ENCODE measurements at regions not wholly inside any gene's neighbourhood (a gene's known extent, or its start where the extent isn't known, plus 50 kb on each side); places are given as distances from the start of the nearest gene placed in this dataset.
"Not testable (repeated sequence)": the region's sequence is repeated elsewhere in the genome, so short reads cannot be mapped to it uniquely, and the experiment has no call there.

DNA sequence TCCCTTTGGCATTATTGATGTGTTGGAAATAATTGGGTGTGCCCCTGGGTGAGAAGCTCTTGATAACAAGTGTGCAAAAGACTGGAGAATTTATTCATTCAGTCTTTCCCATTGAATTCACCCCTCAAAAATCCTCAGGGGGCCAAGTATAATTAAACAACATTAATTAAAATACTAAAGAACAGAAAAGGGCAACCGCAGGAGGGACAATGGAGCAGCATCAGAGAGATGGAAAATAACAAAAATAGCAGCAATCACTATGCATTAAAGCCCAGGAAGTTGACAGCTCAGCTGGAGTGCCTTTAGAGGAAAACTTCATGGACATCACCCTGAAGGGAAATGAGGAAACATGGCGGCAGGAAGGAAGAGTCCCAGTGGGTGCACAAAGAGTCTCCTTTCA, 227.6 kb downstream of the MINAR1 start:
- DNase-seq (ENCODE audit: low spot score), result no peak

DNA sequence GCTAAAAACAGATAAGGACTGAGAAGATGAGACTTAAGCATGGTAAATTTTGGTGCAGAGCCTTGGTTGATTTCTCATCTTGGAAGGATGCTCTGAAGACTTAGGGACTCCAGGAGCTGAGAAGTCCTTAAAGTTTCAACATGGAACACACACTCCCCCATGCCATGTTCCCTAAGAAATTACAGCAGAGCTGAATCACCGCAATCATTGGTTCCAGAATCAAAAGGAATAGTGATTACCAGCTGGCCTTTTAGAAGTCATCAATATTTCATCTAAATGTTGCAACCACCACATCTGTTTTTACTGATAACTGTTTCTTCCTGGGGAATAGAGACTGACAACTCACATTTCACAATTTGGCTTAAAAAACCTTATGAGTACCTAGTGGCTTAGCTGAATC, 229.3 kb downstream of the MINAR1 start:
- DNase-seq (ENCODE audit: low spot score), result no peak

GRCh38 chr15:79673416-79674123, 223.2 kb downstream of the MTHFS start:
- DNase-seq (ENCODE audit: low spot score), result no peak

DNA sequence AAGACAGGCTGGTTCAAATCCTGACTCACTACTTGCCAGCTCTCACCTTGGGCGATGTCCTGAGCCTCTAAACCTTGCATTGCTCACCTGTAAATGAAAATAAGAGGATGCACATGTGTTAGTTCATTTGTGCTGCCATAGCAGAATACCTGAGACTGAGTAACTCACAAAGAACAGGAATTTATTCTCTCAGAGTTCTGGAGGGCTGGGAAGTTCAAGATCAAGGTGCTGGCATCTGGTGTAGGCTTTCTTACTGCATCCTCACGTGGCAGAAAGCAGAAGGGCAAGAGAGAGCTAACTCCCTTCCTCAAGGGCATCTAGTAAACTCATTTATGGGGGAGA, 222.7 kb downstream of the MTHFS start:
- no peak for DNase-seq (ENCODE audit: low spot score)

DNA sequence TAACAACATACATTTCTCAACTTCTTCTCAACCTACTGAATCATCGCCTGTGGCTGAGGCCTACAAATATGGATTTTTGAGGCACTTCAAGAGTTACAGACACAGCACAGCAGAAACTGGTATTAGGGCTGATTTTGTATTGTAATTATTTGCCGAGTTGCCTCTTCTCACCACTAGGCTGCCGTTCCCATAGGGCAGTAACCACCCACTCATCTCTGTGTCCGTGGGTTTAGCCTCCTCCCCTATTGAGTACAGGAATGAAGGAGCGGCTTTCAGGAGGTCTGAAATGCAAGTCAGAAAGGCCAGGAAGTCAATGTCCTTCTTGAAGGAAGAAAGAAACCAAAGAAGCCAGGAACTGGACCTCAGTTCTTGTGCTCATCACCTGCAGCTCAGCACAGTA, 220.8 kb downstream of the MTHFS start:
- no peak for DNase-seq (ENCODE audit: low spot score)

GRCh38 chr15:79676621-79677020, 220.2 kb downstream of the MTHFS start:
- DNase-seq (ENCODE audit: low spot score), result no peak

DNA sequence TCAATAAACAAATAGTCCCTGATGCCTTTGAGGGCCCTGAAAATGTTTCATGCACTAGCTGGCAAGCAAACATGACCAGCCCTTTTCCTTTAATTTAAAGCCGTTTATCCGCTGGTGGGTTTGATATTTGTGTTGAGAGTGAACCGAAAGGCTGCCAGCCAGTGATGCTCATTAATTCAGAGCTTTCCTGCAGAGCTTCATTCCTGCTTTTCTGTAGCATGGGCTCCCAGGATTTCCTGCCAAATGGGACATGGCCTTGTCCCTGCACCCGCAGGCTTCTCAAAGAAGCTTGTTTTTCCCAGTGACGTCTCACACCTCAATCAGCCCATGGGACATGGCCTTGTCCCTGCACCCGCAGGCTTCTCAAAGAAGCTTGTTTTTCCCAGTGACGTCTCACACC, 219.6 kb downstream of the MTHFS start:
- peak; percentile 3 for DNase-seq (ENCODE audit: low spot score)

GRCh38 chr15:79678032-79678701, 218.6 kb downstream of the MTHFS start:
- DNase-seq (ENCODE audit: low spot score), result no peak

DNA sequence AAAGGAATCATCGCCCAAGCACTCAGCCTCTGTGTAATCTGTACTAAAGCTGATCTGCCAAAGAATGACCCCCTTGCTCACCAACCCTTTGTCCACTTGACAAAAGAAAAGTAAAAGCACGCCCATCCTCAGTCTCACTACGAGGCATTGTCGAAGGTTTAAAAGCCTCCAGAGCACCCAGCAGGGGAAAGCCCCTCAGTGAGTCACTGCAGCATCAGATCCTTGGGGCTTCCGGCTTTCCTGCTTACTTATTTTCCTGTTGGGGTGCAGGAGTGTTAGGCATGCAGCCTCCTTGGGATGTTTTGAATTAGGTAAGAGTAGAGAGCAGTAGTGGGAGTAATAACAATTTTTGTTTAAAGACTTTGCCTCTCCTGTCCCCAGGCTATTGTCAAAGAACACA, 216.1 kb downstream of the MTHFS start:
- no peak for DNase-seq (ENCODE audit: low spot score)

DNA sequence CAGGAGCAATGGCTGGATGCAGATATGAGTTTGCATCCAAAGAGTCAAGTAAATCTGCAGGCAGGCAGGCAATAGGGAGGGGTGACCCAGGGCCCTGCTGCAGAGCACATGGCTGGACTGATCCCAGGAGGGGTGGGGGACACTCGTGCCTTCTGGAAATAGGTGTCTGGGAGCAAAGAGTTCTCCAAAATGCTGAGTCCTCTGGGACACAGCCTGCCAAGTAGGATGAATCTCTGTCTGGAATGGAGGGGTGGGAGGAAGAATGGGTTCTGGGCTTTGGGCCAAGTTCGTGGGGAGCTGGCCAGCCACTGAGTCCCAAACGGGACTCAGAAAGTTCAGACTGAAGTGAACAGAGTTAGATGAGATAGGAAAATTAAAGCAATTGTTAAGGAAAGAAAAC, 214.5 kb downstream of the MTHFS start:
- DNase-seq (ENCODE audit: low spot score), result peak; percentile 29

DNA sequence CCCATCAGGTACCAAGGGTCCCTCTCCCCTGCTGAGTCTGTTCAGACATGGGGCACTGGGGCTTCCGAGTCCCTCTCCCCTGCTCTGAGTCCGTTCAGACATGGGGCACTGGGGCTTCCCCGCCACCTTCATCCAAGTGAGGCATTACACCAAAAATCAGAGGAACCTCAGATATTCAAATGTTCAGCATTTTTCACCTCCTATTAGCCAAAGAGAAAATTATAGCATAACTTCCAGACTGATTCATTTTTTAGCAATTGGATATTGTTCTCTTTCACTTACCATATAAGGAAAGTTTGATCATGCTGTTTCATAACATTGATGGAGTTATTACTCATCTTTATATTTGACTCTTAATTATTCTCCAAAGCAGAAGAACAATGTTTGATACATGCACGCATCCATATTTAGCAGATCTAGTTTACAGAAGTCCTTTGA, 213.9 kb downstream of the MTHFS start:
- no peak for DNase-seq (ENCODE audit: low spot score)

DNA sequence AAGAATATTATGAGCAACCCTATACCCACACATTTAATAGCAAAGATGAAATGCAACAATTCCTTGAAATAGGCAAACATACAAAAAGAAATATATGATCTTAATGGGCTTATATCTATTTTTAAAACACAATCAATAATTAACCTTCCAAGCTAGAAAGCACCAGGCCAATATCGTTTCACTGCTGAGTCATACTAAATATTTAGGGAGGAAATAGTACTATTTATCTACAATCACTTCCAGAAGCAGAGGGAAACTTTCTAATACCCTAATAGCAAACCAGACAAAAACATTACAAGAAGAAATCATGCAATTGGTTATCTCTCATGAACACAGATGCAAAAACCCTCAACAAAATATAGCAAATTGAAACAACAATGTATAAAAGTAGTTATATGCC, 207.8 kb downstream of the MTHFS start:
- DNase-seq (ENCODE audit: low spot score), result no peak

DNA sequence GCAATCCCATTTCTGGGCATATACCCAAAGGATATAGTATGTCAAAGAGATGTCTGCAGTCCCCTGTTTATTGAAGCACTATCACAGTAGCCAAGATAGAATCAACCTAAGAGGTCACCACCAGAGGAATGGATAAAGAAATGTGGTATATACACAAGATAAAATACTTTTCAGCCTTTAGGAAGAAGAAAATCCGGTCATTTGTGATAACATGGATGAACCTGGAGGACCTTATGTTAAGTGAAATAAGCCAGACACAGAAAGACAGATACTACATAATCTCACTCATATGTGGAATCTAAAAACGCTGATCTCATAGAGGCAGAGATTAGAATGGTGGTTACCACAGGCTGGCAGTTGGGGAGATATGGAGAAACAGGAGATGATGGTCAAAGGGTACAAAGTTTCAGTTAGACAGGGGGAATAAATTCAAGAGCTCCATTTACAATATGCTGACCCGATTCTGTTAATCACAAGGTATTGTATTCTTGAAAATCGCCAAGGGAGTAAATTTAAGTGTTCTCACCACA, 195.8 kb downstream of the MTHFS start:
- DNase-seq (ENCODE audit: low spot score), result no peak

DNA sequence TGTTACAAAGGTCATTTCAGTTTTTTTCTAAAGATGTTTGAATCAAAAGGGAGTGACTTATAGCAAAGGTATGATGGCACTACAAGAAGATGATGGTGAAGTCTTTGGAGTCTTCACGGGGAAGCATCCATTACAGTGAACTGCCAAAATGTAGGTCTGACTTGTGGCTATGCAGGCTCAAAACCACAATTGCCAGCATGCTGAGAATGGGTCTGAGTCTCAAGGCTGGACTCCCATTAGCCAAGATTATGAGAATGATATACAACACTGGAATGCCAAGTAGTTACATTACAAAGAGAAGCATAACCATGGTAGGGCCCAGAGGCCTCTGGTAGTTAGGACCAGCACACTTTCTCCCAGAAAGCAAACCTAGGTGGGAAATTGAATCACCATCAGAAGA, 194.2 kb downstream of the MTHFS start:
- DNase-seq (ENCODE audit: low spot score), result no peak

DNA sequence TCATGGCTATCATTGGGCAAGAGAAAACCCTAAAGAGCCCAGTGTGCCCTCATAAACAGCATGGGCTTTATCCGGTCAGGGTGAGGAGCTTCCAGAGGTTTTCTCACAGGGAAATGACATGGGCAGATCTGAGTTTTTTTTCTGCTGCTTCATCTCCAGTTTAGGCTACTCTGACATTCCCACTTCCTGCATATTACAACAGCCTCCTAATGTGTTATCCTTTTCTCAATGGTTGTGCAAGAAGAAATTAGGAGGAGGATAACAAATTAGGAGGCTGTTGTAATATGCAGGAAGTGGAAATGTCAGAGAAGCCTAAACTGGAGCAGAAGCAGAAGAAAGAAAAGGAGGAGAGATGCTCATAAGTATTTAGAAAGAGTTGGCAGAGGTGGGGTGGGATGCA, 175.6 kb downstream of the MTHFS start:
- DNase-seq (ENCODE audit: low spot score), result no peak

- no peak for DNase-seq (ENCODE audit: low spot score)
Measured at GRCh38 chr15:79724312-79724711, 172.5 kb downstream of the MTHFS start.

GRCh38 chr15:79724804-79725203, 172.0 kb downstream of the MTHFS start:
- no peak for DNase-seq (ENCODE audit: low spot score)

- no peak for DNase-seq (ENCODE audit: low spot score)
Measured at GRCh38 chr15:79728867-79729266, 167.9 kb downstream of the MTHFS start.

DNA sequence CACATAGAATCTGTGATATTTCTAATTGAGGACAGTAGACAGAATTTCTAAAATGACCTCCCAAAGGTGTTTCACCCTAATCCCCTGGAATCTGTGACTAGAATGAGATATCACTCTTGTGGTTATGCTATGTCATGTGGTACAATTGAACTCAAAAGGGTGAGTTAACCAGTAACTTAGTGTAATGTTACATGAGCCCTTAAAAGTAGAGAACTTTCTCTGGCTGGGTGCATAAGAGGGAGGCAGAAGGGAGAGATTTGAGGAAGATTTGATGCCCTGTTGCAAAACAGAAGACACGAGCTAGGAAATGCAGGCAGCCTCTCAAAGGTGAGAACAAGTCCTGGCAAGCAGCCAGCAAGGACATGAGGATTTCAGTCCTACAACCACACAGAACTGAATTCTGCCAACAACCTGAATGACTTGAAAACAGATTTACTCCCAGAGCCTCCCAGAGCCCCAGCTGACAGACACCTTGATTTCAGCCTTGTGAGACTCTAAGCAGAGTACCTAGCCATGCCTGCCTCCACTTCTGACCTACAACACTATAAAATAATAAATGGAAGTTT, 160.3 kb downstream of the MTHFS start:
- DNase-seq (ENCODE audit: low spot score), result no peak

DNA sequence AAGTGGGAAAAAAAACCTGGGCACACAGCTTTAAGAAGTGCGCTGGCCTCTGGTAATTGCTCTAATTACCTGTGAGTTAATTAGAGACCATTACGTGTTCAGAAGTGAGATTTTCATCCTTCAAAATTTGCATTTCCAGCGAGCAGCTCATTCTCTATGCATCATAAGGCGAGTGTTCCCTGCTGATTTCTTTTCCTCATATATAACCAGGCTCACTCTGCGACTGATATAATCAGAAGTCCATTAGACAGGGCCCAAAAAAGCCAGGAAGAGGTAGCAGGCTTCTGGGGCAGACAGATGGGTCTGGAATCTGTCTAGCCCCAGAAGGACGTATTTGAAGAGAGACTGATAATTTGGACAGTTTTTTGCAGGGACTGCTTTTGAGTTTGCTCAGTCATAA, 158.7 kb downstream of the MTHFS start:
- DNase-seq (ENCODE audit: low spot score), result no peak

GRCh38 chr15:79740561-79740960, 156.3 kb downstream of the MTHFS start:
- DNase-seq (ENCODE audit: low spot score), result no peak

DNA sequence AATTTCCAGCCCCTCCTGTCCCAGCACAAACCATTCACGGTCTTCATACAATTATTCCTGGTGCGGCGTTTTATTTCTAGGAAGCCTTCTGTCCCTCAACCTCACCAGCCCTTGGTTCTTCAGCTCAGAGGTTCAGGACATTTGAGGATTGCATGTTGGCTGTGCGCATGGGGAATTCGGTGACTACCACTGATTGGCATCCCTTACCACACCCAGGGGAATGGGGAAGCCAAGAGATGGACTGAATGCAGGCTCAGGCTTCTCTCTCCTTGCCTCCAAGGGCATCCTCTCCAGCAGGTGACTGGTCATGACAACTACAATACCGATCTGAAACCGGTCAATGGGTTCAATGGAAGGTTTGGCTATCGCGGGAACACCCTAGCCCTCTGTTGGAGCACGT, 153.8 kb downstream of the MTHFS start:
- DNase-seq (ENCODE audit: low spot score), result no peak

DNA sequence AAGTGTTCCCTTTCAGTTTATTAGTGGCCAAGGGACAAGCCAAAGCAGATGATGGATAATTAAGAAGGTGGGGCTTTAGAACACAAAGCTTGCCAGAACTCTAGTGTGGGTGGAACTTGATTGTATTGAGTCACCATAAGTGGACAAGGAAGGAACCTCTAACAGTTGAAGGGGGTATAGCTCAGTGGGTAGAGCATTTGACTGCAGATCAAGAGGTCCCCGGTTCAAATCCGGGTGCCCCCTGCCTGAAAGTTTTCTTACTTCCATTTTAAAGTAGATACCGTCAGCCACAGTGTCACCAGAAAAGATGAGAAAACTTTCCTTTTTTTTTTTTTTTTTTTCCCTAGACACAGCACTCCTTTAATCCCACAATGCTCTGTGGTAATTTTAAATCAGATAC, 152.3 kb downstream of the MTHFS start:
- not testable (repeated sequence) for DNase-seq (ENCODE audit: low spot score)

Data from Ammon's horn (tissue), 1 donor.